Fibroblast of lung (primary cell): ENCODE measurements at regions not wholly inside any gene's neighbourhood (a gene's known extent, or its start where the extent isn't known, plus 50 kb on each side); places are given as distances from the start of the nearest gene placed in this dataset.

Experiments used
- DNase-seq, 2 donors: peaks; one replicate each; pipeline versions ENCODE4 v3.0.0 to v3.0.0-alpha.2; 2010; ENCODE audit warnings: low read depth in 2 of 2
- H2AFZ ChIP-seq: 2 replicates; pipeline ENCODE4 v1.5.1; 2012; ENCODE audit warnings: low read length, control low read depth, inconsistent platforms
- H3K27ac ChIP-seq: 2 replicates; pipeline ENCODE4 v1.5.1; 2011; ENCODE audit warnings: low read length, control low read depth; ENCODE audit not compliant: insufficient read depth
- H3K27me3 ChIP-seq: 2 replicates; pipeline ENCODE4 v1.5.1; 2011; ENCODE audit warnings: mild to moderate bottlenecking, low read length; ENCODE audit not compliant: control insufficient read depth, insufficient read depth
- H3K36me3 ChIP-seq: 2 replicates; pipeline ENCODE4 v1.5.1; 2011; ENCODE audit warnings: low read length; ENCODE audit not compliant: control insufficient read depth, insufficient read depth
- H3K4me1 ChIP-seq: 2 replicates; pipeline ENCODE4 v1.5.1; 2011; ENCODE audit warnings: low read length; ENCODE audit not compliant: control insufficient read depth, insufficient read depth; ENCODE audit errors: extremely low read depth
- H3K4me2 ChIP-seq: 2 replicates; pipeline ENCODE4 v1.5.1; 2011; ENCODE audit warnings: low read length, control low read depth; ENCODE audit not compliant: insufficient read depth; ENCODE audit errors: extremely low read depth
- H3K4me3 ChIP-seq, 4 experiments: fragments of 200-600 bp in 1 of 4; sonication (generic) in 1 of 4; replicated peaks in 1 of 4; 2 replicates each; pipeline ENCODE4 v1.5.1; 2011 to 2016; ENCODE audit warnings: low read length in 4 of 4, low read depth in 3 of 4, mild to moderate bottlenecking in 3 of 4, control low read depth in 2 of 4, inconsistent platforms in 1 of 4, mixed read lengths in 1 of 4; ENCODE audit not compliant: insufficient read depth in 1 of 4; ENCODE audit errors: control extremely low read depth in 1 of 4
- H3K79me2 ChIP-seq: 2 replicates; pipeline ENCODE4 v1.5.1; 2012; ENCODE audit warnings: mild to moderate bottlenecking, low read length, inconsistent platforms; ENCODE audit not compliant: control insufficient read depth, insufficient read depth
- H3K9ac ChIP-seq: 2 replicates; pipeline ENCODE4 v1.5.1; 2011; ENCODE audit warnings: mild to moderate bottlenecking, low read length, control low read depth; ENCODE audit not compliant: insufficient read depth
- H3K9me3 ChIP-seq: 2 replicates; pipeline ENCODE4 v1.5.1; 2012; ENCODE audit warnings: low read depth, low read length; ENCODE audit not compliant: control insufficient read depth, insufficient read depth
- H4K20me1 ChIP-seq: 2 replicates; pipeline ENCODE4 v1.5.1; 2011; ENCODE audit warnings: low read length; ENCODE audit not compliant: control insufficient read depth, insufficient read depth; ENCODE audit errors: extremely low read depth
- EZH2 ChIP-seq: IDR thresholded peaks from 2 replicates; pipeline ENCODE4 v1.5.1; 2012; ENCODE audit warnings: low read length, control low read depth, mild to moderate bottlenecking; ENCODE audit errors: missing control alignments
- TF ChIP-seq, protein P1 (sequence below), 2 donors: IDR thresholded peaks in 1 of 2; conservative IDR thresholded peaks in 1 of 2; 1 replicate in 1 of 2; 2 replicates in 1 of 2; pipeline ENCODE4 v1.5.1; 2011 to 2012; ENCODE audit warnings: low read length in 2 of 2, control low read depth in 1 of 2, inconsistent platforms in 1 of 2, low read depth in 1 of 2, mild to moderate bottlenecking in 1 of 2

DNA sequence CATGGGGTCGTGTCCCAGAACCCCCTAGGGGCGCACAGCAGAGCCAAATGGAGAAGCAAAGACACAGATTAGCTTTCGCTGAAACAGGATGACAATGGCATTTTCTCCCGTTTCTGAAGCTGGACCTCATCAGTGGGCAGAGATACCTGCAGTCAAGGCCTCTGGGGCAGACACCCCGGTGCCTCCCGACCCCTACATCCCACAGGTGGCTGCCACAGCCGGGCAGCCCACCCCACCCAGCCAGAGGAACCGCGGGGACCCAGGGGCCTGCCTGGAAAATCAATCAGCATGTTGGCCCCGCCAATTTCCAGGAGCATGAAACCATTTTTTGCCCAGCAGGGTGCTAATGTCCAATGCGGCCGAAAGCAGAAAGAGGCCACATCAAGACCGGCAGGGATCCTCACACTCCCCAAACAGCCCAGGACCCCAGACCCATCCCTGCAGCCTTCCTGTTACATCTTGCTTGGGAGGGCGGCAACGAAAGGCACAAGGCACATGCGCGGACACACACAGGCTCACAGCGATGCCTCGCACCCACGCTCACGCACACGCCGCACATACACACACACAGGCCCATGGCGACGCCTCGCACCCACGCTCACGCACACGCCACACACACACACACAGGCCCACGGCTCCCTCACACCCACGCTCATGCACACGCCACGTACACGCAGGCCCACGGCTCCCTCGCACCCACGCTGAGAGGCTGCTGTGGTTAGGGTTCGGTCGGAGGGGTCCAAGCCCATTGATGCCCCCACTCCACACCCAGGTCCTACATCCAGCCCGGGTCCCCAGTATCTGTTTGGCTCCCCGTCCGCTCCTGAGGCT, 130.6 kb upstream of the NKX1-1 start:
- Histone ChIP-seq H3K4me1 (no peaks in the 10 kb centered on the region), H3K4me2 (no peak overlapping the region), H3K79me2 (no peaks in the 10 kb centered on the region), H3K27ac (no peak overlapping the region), H3K4me3 (no peak overlapping the region), H3K27me3 (peaks cover 6% of the 10 kb centered on the region), H3K9ac (no peak overlapping the region), H2AFZ (no peak overlapping the region), H4K20me1 (no peaks in the 10 kb centered on the region), H3K36me3 (no peaks in the 10 kb centered on the region), H3K9me3 (no peaks in the 10 kb centered on the region)
- no peak for TF ChIP-seq EZH2
- TF ChIP-seq, protein P1, sequence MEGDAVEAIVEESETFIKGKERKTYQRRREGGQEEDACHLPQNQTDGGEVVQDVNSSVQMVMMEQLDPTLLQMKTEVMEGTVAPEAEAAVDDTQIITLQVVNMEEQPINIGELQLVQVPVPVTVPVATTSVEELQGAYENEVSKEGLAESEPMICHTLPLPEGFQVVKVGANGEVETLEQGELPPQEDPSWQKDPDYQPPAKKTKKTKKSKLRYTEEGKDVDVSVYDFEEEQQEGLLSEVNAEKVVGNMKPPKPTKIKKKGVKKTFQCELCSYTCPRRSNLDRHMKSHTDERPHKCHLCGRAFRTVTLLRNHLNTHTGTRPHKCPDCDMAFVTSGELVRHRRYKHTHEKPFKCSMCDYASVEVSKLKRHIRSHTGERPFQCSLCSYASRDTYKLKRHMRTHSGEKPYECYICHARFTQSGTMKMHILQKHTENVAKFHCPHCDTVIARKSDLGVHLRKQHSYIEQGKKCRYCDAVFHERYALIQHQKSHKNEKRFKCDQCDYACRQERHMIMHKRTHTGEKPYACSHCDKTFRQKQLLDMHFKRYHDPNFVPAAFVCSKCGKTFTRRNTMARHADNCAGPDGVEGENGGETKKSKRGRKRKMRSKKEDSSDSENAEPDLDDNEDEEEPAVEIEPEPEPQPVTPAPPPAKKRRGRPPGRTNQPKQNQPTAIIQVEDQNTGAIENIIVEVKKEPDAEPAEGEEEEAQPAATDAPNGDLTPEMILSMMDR (conservative IDR thresholded peaks at IDR 0.05 in 1 of 2, IDR thresholded peaks at IDR 0.05 in 1 of 2; ENCODE audit: low read depth in 1 of 2, low read length in 2 of 2) = no peak
- DNase-seq = no peak

DNA sequence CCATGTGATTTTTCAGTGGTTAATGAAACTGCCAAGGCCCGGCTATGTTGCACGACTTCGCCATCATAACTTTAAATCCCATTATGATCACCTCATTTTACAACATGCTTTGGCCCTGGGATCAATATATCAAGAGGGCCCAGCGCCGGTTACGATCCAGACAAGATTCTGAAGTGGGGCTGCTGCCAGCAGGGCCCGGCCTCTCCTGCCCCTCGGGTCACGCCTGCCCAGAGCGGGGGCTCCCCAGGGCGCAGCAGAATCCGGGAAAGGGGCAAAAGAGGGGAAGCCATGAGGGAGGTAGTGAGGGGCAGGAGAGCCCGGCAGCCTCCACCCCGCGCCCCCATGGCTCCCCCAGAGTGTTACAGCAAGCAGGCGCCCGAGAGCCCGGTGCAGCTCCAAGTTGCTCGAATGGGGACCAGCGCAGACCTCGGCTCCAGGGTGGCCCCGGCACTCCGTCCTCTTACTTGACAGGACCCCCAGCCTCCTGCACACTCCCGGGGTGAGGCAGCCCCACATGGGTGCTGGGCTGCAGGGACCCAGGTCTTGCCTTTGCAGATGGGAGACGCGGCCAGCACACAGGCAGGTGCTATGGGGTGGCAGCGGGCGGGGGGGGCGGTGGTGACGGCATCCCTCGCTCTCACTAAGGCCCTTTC, 129.8 kb upstream of the NKX1-1 start:
- no peaks in the 10 kb centered on the region for H3K79me2 ChIP-seq
- H3K4me2 ChIP-seq = no peak overlapping the region
- no peaks in the 10 kb centered on the region for H4K20me1 ChIP-seq
- no peak overlapping the region for H3K4me3 ChIP-seq
- no peak for DNase-seq
- TF ChIP-seq EZH2 = no peak
- TF ChIP-seq, protein P1 (conservative IDR thresholded peaks at IDR 0.05 in 1 of 2, IDR thresholded peaks at IDR 0.05 in 1 of 2; ENCODE audit: low read depth in 1 of 2, low read length in 2 of 2) = no peak
- H3K4me1 ChIP-seq = no peaks in the 10 kb centered on the region
- H3K27ac ChIP-seq = no peak overlapping the region
- H2AFZ ChIP-seq = no peak overlapping the region
- H3K9me3 ChIP-seq = no peaks in the 10 kb centered on the region
- H3K27me3 ChIP-seq = peaks cover 6% of the 10 kb centered on the region
- H3K9ac ChIP-seq = no peak overlapping the region
- H3K36me3 ChIP-seq = no peaks in the 10 kb centered on the region

- Histone ChIP-seq H3K4me3 (no peak overlapping the region), H3K27ac (no peak overlapping the region), H3K9ac (no peak overlapping the region), H3K36me3 (no peaks in the 10 kb centered on the region), H2AFZ (no peak overlapping the region), H3K4me1 (no peaks in the 10 kb centered on the region), H3K4me2 (no peak overlapping the region), H3K9me3 (no peaks in the 10 kb centered on the region), H3K27me3 (peaks cover 6% of the 10 kb centered on the region), H4K20me1 (no peaks in the 10 kb centered on the region), H3K79me2 (no peaks in the 10 kb centered on the region)
- no peak for DNase-seq
- TF ChIP-seq, protein P1 (conservative IDR thresholded peaks at IDR 0.05 in 1 of 2, IDR thresholded peaks at IDR 0.05 in 1 of 2; ENCODE audit: low read depth in 1 of 2, low read length in 2 of 2) = no peak
- TF ChIP-seq EZH2 = no peak
Observed at GRCh38 chr4:1534876-1535526, 128.8 kb upstream of the NKX1-1 start.
